SK-N-MC (cell line): ENCODE measurements at regions not wholly inside any gene's neighbourhood (a gene's known extent, or its start where the extent isn't known, plus 50 kb on each side); places are given as distances from the start of the nearest gene placed in this dataset.

Experiments
- EZH2 ChIP-seq: fragments of 200-600 bp; sonication (generic); IDR thresholded peaks from one replicate; pipeline ENCODE4 v1.6.1; 2017; ENCODE audit warnings: antibody characterized with exemption
- POLR2AphosphoS5 ChIP-seq: IDR thresholded peaks from 2 replicates; pipeline ENCODE4 v1.6.1; 2012; ENCODE audit warnings: mild to moderate bottlenecking, low read depth, low read length, borderline replicate concordance

DNA sequence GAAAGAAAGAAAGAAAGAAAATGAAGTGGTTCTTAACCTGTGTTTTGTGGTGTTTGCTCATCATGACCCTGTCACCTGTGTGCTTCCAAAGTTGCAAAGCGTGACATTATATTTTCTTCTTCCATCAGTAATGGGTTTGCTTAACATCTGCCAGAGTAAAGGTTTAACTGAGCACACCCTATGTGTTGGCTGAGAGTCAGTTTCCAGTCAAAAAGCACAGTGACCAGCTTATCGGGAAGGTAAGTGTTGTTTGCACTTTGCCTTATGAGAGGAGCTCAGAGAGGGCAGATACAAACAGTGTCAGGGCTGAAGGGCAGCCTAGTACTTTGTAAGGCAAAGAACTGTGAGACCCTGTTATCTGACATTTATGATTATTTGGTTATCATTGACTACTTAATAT lies 406.2 kb upstream of the CWC22 start:
- TF ChIP-seq POLR2AphosphoS5: no peak
- TF ChIP-seq EZH2: no peak
